ENCODE measurements at regions not wholly inside any gene's neighbourhood (a gene's known extent, or its start where the extent isn't known, plus 50 kb on each side); places are given as distances from the start of the nearest gene placed in this dataset.

GRCh38 chr15:67973846-67974245 lies 80.3 kb upstream of the PIAS1 start:
- no peak for TF ChIP-seq ZNF274 (IDR thresholded peaks at IDR 0.05; ENCODE audit: low read depth, low read length)
- H3K4me3 ChIP-seq (ENCODE audit: low read length) = no peak overlapping the region

GRCh38 chr15:67976506-67977073 lies 77.5 kb upstream of the PIAS1 start:
- no peak for TF ChIP-seq ZNF274 (IDR thresholded peaks at IDR 0.05; ENCODE audit: low read depth, low read length)
- no peak overlapping the region for H3K4me3 ChIP-seq (ENCODE audit: low read length)

GRCh38 chr15:67977414-67978089 lies 76.6 kb upstream of the PIAS1 start:
- H3K4me3 ChIP-seq (ENCODE audit: low read length) = no peak overlapping the region
- no peak for TF ChIP-seq ZNF274 (IDR thresholded peaks at IDR 0.05; ENCODE audit: low read depth, low read length)

DNA sequence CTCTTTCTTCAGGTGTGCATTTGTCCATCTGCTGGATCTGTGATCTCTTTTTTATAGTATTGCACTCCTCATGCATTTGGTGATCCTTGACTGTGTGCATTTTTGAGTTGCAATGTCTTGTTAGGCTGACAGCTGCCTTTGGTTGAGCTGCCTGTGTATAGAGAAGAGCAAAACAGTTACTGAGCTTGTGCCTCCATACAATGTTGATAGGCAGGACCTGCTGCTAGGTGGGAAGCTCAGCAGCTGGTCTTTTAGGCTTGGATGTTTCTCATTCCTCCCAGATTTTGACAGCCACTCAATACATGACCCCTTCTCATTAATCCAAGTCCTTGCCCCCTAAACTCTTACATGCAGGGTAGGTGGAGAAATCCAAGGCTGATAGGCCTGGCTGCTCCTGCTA lies 74.8 kb upstream of the PIAS1 start:
- TF ChIP-seq ZNF274 (IDR thresholded peaks at IDR 0.05; ENCODE audit: low read depth, low read length) = no peak

DNA sequence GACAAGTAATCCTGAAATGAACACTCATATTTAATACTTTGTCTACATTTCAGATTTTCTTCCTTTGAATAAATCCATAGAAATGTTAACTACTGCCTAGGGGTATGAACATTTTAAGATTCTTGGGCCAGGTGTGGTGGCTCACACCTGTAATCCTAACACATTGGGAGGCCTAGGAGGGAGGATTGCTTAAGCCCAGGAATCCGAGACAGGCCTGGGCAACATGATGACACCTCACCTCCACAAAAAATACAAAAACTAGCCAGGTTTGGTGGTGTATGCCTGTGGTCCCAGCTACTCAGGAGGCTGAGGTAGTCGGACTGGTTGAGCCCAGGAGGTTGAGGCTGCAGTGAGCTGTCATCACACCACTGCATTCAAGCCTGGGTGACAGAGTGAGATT lies 73.9 kb upstream of the PIAS1 start:
- TF ChIP-seq ZNF274 (IDR thresholded peaks at IDR 0.05; ENCODE audit: low read depth, low read length) = no peak
- H3K4me3 ChIP-seq (ENCODE audit: low read length) = no peak overlapping the region

More for the DNA sequence above, 74.8 kb upstream of the PIAS1 start:
- no peak overlapping the region for H3K4me3 ChIP-seq (ENCODE audit: low read length)

- no peak overlapping the region for H3K4me3 ChIP-seq (ENCODE audit: low read length)
- TF ChIP-seq ZNF274 (IDR thresholded peaks at IDR 0.05; ENCODE audit: low read depth, low read length) = no peak
These were observed 73.1 kb upstream of the PIAS1 start for GRCh38 chr15:67980773-67981685.

DNA sequence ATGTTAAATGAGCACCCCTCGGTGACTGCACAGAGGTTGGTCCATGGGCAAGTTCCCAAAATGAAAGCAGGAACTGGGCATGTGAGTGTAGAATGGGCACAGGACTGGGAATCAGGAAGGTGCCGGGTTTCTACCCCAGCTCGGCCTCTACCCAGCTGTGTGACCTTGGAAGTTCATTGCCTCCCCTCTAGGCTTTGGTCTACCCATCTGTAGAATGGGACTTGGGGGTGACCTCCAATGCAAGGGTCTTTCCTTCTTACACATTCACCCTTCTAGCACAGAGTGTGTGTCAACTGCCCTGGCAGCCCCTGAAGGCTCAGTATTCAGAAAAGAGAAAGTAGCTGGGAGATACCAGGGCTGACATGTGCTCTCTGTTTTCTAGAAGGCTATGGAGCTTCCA lies 72.3 kb upstream of the PIAS1 start:
- no peak for TF ChIP-seq ZNF274 (IDR thresholded peaks at IDR 0.05; ENCODE audit: low read depth, low read length)
- no peak overlapping the region for H3K4me3 ChIP-seq (ENCODE audit: low read length)

- no peak for TF ChIP-seq ZNF274 (IDR thresholded peaks at IDR 0.05; ENCODE audit: low read depth, low read length)
- H3K4me3 ChIP-seq (ENCODE audit: low read length) = no peak overlapping the region
These were observed 62.4 kb upstream of the PIAS1 start for GRCh38 chr15:67991706-67992105.

GRCh38 chr15:67992411-67992810 lies 61.7 kb upstream of the PIAS1 start:
- no peak for TF ChIP-seq ZNF274 (IDR thresholded peaks at IDR 0.05; ENCODE audit: low read depth, low read length)
- no peak overlapping the region for H3K4me3 ChIP-seq (ENCODE audit: low read length)

- H3K4me3 ChIP-seq (ENCODE audit: low read length) = no peak overlapping the region
- TF ChIP-seq ZNF274 (IDR thresholded peaks at IDR 0.05; ENCODE audit: low read depth, low read length) = no peak
These were observed 61.3 kb upstream of the PIAS1 start for GRCh38 chr15:67992834-67993233.

- TF ChIP-seq ZNF274 (IDR thresholded peaks at IDR 0.05; ENCODE audit: low read depth, low read length) = no peak
- H3K4me3 ChIP-seq (ENCODE audit: low read length) = no peak overlapping the region
These were observed 56.1 kb upstream of the PIAS1 start for GRCh38 chr15:67997996-67998395.

GRCh38 chr15:67998599-67999133 lies 55.4 kb upstream of the PIAS1 start:
- H3K4me3 ChIP-seq (ENCODE audit: low read length) = no peak overlapping the region
- TF ChIP-seq ZNF274 (IDR thresholded peaks at IDR 0.05; ENCODE audit: low read depth, low read length) = no peak

DNA sequence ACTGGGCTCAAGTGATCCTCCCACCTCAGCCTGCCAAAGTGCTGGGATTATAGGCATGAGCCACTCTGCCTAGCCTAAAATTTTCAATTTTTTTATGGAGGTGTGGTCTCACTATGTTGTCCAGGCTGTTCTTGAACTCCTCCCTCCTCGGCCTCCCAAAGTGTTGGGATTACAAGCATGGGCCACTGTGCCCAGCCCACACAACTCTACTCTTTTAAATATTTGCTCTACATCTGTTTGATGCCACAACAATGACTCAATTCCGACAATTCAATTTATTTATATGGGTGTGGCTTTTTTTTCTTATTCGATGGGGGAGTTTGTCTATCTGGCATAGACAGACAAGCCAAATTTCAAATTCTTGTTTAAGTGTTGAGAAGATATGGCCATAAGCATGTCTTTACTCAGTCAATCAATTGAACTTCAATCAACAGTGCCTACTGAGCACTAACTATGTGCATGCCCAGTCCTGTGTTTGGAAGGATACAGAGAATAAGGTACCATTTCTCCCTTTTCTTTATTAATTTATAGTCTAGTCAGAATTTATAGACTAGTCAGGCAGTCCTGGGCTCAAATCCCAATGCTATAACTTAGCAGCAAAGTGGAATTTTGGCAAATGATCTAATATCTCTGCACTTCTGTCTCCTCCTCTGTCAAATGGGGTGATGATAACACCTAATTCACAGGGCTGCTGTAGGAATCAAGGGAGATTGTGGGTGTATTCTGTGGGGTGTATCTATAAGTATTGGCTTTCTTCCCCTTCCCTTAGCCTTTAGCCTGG lies 54.6 kb upstream of the PIAS1 start:
- no peak overlapping the region for H3K4me3 ChIP-seq (ENCODE audit: low read length)
- no peak for TF ChIP-seq ZNF274 (IDR thresholded peaks at IDR 0.05; ENCODE audit: low read depth, low read length)

- no peak for TF ChIP-seq ZNF274 (IDR thresholded peaks at IDR 0.05; ENCODE audit: low read depth, low read length)
- H3K4me3 ChIP-seq (ENCODE audit: low read length) = no peak overlapping the region
These were observed 53.4 kb upstream of the PIAS1 start for GRCh38 chr15:68000754-68001153.

Measured in GM08714 (cell line).